ENCODE measurements at regions not wholly inside any gene's neighbourhood (a gene's known extent, or its start where the extent isn't known, plus 50 kb on each side); places are given as distances from the start of the nearest gene placed in this dataset.

GRCh38 chr3:128569756-128570155 lies 76.8 kb upstream of the GATA2 start:
- no peak for DNase-seq

DNA sequence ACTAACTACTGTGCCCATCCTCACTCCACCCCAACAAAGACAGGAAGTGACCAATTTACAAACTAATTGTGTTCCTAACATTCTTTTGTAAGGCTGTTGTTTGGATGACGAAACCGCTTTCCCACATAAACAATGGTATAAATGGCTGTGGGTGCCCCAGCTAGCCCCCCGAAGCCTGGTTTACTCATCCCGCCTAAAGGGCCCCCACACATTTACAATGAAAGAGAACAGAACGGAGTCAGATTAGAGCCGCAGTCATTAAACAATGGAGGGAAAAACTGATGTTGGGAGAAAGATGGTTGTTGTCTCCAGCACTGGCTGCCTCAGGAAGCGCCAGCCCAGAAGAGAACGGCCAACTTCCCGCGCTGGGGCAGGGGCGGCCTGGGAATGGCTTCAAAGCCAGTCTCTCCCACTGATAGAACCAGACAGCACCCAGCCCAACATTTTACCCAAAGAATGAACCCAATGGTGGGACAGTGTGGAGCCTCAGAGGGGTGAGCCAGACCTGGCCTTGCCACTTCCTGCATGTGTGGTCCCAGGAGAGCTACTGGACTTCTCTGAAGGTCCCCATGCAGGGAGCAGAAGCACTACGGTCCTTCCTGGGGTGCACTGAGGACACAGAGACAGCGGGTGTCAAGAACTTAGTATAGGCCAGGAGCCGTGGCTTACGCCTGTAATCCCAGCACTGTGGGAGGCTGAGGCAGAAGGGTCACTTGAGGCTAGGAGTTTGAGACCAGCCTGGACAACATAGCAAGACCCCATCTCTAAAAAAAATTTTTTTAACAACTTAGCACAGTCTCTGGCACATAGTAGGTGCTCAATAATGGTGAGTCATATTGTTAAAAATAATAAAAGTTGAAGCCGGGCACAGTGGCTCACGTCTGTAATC lies 75.8 kb upstream of the GATA2 start:
- DNase-seq = peak; percentile 70

- DNase-seq = no peak
These were observed 74.8 kb upstream of the GATA2 start for GRCh38 chr3:128567705-128568356.

- DNase-seq = no peak
These were observed 74.1 kb upstream of the GATA2 start for GRCh38 chr3:128567141-128567540.

DNA sequence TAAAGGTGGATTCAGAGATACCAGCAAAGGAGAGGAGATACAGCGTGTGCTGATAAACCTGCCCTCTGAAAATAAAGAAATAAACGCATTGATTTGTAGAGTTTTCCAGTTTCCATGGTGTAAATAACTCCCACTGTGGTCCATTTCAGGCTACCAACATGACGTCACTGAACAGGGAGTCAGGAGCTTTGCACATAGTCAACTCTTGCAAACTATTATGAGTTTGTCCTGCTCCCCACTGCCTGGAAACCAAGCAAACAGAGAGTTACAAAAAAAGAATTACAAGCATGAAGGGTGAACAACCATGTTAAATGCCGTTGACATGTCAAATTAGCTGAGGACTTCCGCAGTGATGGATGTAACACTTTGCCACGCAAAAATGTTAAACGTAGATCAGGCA lies 70.4 kb upstream of the GATA2 start:
- DNase-seq = no peak

- no peak for DNase-seq
These were observed 68.5 kb upstream of the GATA2 start for GRCh38 chr3:128561504-128561903.

GRCh38 chr3:128560768-128561167 lies 67.8 kb upstream of the GATA2 start:
- DNase-seq = no peak

DNA sequence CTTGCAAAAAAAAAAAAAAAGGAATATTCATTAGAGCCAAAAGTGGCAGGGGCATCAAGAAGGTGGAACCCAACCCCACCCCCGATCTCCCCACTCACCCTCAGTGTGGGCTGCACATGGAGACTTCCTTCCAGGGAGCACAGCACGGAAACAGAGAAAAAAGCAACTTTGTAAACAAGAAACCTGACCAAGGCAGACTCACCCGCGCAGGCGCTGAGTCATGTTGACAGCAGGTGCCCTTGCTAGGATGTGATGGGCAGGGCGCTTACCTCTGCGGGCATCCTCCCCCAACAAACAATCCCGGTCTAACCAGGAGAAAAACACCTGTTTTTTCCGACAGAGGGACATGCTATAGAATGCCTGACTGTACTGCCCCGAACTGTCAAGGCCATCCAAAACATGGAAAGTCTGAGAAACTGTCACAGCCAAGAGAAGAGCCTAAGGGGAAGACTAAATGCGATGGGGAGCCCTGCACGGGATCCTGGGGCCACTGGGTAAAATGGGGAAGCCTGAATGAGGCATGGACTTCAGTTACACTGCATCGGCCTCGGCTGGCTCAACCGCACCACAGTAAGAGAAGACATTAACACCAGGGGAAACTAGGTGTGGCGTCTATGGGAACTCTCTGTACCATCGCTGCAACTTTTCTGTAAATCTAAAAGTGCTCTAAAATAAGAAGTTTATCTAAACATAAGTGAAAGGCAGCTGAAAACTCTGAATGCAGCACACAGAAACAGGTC lies 66.7 kb upstream of the GATA2 start:
- DNase-seq = peak; percentile 56

DNA sequence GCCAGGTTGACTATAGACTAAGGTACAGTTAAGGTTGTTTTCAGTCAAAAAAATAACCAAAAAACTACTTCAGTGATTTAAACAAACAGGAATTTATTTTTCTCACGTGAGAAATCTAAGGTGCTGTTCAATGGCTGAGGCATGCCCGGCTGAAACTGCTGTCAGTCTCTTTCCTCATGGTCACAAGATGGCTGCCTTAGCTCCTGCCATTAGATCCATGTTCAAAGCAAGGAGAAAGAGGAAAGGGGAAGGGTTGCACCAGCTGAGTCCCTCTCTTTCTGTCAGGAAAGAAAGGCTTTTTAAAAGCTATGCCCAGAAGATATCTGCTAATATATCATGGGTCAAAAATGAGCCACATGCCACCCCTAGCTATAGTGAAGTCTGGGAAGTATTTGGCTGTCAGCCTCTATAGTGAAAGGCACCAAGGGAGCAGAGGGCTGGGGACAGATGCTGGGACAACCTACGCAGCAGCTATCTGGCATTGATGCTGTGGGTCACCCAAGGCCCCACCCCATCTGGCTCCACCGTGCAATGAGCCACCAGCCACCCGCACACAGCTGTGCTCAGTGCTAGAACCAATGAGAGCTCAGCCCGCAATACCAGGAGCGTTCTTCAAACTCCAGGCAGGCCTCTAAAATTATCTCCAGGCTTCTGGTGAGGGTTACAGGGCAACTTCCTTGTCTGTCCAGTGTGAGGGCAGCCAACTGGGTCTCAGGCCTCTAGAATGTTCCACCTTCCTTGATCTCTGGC lies 64.7 kb upstream of the GATA2 start:
- DNase-seq = no peak

- DNase-seq = peak; percentile 82
These were observed 63.9 kb upstream of the GATA2 start for GRCh38 chr3:128556907-128557306.

DNA sequence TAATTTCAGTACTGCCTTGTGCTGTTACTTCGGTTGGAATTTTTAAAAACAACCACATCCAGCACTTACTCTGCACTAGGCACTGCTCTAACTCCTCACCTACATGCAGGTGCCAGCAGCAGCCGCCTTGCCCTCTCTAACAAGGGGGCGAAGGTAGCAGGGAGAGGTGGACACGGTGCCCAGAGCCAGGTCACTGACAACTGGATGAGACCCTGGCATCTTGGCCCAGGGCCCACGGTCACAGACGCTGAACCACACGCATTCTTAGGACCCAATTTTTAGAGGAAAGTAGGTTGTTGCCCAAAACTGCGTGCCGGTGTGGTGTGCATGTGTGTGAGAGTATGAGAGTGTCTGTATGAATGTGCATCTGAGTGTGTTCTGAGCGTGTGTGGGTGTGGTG lies 63.4 kb upstream of the GATA2 start:
- DNase-seq = no peak

- no peak for DNase-seq
These were observed 62.8 kb upstream of the GATA2 start for GRCh38 chr3:128555841-128556240.

DNA sequence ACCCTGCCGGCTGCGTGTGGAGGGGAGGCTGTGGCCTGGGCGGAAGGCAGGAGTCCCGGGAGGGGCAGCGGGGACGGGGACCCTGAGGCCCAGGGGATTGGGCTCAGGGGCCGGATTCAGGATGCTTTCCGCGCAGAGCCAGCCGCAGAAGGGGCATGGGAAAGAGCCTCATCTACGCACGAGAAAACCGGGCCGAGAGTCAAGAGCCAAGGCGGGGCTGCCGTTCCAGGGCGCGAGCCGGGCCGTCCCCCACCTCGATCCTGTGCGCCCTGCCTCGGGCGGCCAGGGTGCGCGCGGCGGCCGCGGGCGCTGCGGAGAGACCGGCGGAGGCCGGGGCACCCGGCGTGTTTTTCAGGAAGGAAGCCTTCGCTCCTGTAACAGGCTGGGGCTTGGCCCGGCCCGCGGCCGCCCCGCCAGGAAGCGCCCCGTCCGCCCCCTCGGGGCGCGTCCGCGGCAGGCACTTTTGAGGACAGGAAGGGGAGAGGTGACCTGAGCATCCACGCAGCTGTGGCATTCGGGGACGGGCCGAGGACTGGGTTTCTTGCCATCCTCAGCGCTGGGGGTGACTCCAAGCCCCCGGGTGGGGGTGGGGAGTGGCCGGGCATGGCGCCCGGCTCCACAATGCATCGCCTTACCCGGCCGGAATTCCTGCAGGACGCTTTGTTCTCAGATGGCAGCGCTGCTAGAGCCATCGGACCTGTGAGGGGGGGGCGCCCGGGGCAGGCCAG lies 62.3 kb upstream of the GATA2 start:
- DNase-seq = peak; percentile 86

GRCh38 chr3:128554465-128555097 lies 61.6 kb upstream of the GATA2 start:
- DNase-seq = no peak

DNA sequence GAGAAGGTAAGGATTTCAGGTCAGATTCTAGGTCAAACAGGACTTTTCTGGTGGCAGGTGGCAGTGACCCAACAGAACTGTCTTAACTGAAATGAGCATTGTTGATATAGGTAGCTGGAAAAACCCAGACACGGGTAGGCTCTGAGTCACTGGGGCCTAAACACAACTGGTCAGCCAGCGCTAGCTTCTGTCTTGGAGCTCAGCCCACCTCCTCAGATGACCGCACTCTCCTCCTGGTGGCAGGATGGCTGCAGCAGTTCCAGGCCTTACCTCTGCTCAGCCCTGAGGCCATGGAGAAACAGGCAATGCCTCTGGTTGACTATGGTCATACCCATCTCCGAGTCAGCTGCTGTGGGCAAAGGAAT lies 61.1 kb upstream of the GATA2 start:
- DNase-seq = peak; percentile 94

DNA sequence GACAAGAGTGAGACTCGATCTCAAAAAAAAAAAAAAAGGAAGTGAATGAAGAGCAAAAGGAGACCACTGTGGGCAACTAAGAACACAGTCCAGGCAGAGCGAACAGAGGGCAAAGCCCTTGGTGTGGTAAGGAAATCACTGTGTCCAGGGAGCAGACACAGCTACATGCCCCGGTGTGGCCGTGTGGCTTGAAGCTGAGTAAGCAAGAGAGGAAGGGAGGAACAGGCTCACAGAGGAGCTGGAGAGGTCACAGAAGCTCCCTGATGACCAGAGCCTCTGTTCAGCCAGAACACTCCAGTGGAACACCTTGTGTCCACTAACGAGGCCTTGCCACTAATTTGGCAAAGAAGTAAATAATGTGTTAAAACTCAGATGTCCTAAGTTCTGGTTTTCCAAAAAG lies 60.6 kb upstream of the GATA2 start:
- no peak for DNase-seq

- DNase-seq = no peak
These were observed 58.9 kb upstream of the GATA2 start for GRCh38 chr3:128551867-128552266.

DNA sequence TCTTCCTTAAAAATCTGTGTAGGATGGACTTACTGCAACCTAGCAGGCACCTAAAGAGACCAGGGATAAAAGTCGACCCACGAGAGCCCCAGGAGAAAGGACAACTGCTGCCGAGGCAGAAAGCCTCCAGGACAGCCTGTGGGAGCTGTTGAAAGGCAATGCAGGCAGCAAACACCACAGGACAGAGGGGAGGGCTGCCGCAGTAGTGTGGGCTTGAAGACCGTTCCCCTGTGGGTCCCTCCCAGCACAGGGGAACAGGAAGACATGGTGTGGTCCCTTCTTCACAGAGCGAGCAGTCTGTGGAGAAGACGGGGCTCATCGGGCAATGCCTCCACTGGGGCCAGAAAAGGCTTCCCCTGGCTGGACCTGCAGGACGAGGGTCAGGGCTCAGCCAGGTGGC lies 58.5 kb upstream of the GATA2 start:
- DNase-seq = no peak

GRCh38 chr3:128550471-128551126 lies 57.6 kb upstream of the GATA2 start:
- DNase-seq = no peak

DNA sequence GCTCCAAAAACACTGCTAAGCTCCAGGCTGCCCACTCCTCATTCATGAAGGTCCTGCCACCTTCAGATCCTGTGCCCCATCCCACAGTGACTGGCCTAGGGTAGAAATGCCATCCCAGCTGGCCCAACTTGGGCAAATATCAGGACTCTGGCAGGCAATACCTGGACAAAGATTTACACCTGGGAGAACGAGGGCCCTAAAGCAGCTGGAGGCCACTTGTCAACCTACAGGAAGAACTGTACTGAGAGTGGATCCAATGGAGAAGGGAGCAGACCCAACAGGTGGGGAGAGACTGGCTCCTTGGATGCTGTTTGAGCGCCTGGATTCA lies 57.1 kb upstream of the GATA2 start:
- DNase-seq = no peak

Data from dermis blood vessel endothelial cell (primary cell).